Upper lobe of right lung (tissue), 1 donor: ENCODE measurements at regions not wholly inside any gene's neighbourhood (a gene's known extent, or its start where the extent isn't known, plus 50 kb on each side); places are given as distances from the start of the nearest gene placed in this dataset.

ENCODE experiments used
- ATAC-seq: fragments of 200-7000 bp; cut with Tn5 transposase; one replicate; pipeline ENCODE4 v1.9.1; 2020; ENCODE audit warnings: mild to moderate bottlenecking, moderate library complexity
- DNase-seq: peaks from one replicate; pipeline ENCODE4 v3.0.0-alpha.2; 2020
- H3K27ac ChIP-seq: fragments of 200-600 bp; one replicate; pipeline ENCODE4 v1.8.0; 2022
- H3K27me3 ChIP-seq: fragments of 200-600 bp; one replicate; pipeline ENCODE4 v1.8.0; 2022; ENCODE audit warnings: mild to moderate bottlenecking
- H3K36me3 ChIP-seq: fragments of 200-600 bp; one replicate; pipeline ENCODE4 v1.8.0; 2022
- H3K4me1 ChIP-seq: fragments of 200-600 bp; one replicate; pipeline ENCODE4 v1.8.0; 2022
- H3K4me3 ChIP-seq: fragments of 200-600 bp; one replicate; pipeline ENCODE4 v1.8.0; 2022; ENCODE audit warnings: mild to moderate bottlenecking
- H3K9me3 ChIP-seq: fragments of 200-600 bp; one replicate; pipeline ENCODE4 v1.8.0; 2022
- intact Hi-C: fragments of 100-400 bp; cut with DNase I; formaldehyde crosslinking; loops from one replicate; pipeline ENCODE4 v1.11.0; 2022
- TF ChIP-seq, protein P1 (sequence below): fragments of 200-600 bp; IDR thresholded peaks from one replicate; pipeline ENCODE4 v1.8.0; 2022; ENCODE audit warnings: antibody characterized with exemption
- donor health status: DM: no; HTN: yes; CAD: no; lungs with severe emphysema.

DNA sequence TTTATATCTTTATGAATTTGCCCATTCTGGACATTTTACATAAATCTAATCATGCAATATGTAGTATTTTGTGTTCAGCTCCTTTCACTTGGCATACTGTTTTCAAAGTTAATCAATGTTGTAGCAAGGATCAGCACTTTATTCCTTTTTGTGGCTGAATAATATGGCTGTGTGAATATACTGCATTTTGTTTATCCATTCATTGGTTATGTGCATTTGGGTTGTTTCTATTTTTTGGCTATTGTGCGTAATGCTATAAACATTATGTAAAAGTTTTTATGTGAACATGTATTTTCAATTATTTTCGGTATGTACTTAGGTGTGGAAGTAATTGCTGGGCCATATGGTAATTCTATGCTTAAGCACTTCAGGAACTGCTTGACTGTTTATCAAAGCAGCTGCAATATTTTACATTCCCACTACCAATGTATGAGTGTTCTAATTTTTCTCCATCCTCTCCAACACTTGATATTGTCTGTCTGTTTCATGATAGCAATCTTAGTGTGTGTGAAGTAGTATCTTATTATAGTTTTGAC is 101.3 kb upstream of the P2RY1 start:
- Histone ChIP-seq H3K4me3 (no peak overlapping the region), H3K27me3 (no peaks in the 10 kb centered on the region), H3K27ac (no peak overlapping the region), H3K4me1 (peaks cover 6% of the 10 kb centered on the region), H3K9me3 (no peaks in the 10 kb centered on the region), H3K36me3 (no peaks in the 10 kb centered on the region)
- TF ChIP-seq, protein P1, sequence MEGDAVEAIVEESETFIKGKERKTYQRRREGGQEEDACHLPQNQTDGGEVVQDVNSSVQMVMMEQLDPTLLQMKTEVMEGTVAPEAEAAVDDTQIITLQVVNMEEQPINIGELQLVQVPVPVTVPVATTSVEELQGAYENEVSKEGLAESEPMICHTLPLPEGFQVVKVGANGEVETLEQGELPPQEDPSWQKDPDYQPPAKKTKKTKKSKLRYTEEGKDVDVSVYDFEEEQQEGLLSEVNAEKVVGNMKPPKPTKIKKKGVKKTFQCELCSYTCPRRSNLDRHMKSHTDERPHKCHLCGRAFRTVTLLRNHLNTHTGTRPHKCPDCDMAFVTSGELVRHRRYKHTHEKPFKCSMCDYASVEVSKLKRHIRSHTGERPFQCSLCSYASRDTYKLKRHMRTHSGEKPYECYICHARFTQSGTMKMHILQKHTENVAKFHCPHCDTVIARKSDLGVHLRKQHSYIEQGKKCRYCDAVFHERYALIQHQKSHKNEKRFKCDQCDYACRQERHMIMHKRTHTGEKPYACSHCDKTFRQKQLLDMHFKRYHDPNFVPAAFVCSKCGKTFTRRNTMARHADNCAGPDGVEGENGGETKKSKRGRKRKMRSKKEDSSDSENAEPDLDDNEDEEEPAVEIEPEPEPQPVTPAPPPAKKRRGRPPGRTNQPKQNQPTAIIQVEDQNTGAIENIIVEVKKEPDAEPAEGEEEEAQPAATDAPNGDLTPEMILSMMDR: no peak
- intact Hi-C loops: no loop called here
- ATAC-seq: no peak
- DNase-seq: no peak

- no peak for DNase-seq
Measured at GRCh38 chr3:152737021-152737908, 97.7 kb upstream of the P2RY1 start.

GRCh38 chr3:152738656-152739055 is 96.3 kb upstream of the P2RY1 start:
- Histone ChIP-seq H3K36me3 (no peaks in the 10 kb centered on the region), H3K4me1 (peaks cover 6% of the 10 kb centered on the region), H3K27me3 (no peaks in the 10 kb centered on the region), H3K4me3 (no peak overlapping the region), H3K9me3 (no peaks in the 10 kb centered on the region), H3K27ac (no peak overlapping the region)
- TF ChIP-seq, protein P1: no peak
- ATAC-seq (no peak), DNase-seq (no peak)
- intact Hi-C loops: no loop called here

More at GRCh38 chr3:152737021-152737908, 97.7 kb upstream of the P2RY1 start:
- TF ChIP-seq, protein P1: no peak
- no peak overlapping the region for H3K27ac ChIP-seq
- H3K36me3 ChIP-seq: no peaks in the 10 kb centered on the region
- H3K4me1 ChIP-seq: peaks cover 6% of the 10 kb centered on the region
- intact Hi-C loops: no loop called here
- H3K9me3 ChIP-seq: no peaks in the 10 kb centered on the region
- peak; percentile 60 for ATAC-seq
- H3K4me3 ChIP-seq: no peak overlapping the region
- no peaks in the 10 kb centered on the region for H3K27me3 ChIP-seq

- intact Hi-C loops: no loop called here
- ATAC-seq: no peak
Measured at GRCh38 chr3:152742368-152743347, 92.3 kb upstream of the P2RY1 start.

DNA sequence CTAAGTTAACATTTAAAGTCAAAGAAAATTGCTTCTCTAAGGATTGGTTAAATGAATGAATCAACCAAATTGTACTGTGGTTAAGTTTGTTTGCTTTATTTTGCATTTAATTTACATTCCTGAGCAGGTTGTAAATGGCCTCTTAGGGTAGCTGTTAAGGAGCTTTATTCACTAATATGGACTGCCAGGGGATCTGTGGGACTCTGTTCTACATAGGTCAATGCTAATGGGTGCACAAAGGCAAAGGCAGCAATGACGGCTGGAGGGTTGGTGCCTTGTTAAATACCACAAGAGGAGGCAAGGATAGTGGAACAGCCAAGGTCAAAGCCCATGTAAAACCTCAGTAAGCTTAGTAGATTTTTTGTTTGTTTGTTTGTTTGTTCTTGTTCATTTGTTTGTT is 89.3 kb upstream of the P2RY1 start:
- H3K4me1 ChIP-seq: no peaks in the 10 kb centered on the region
- intact Hi-C loops: no loop called here
- DNase-seq (no peak), ATAC-seq (no peak)
- no peaks in the 10 kb centered on the region for H3K27me3 ChIP-seq
- peaks cover 10% of the 10 kb centered on the region for H3K9me3 ChIP-seq
- H3K36me3 ChIP-seq: no peaks in the 10 kb centered on the region
- TF ChIP-seq, protein P1: no peak
- H3K4me3 ChIP-seq: no peak overlapping the region
- no peak overlapping the region for H3K27ac ChIP-seq

More at GRCh38 chr3:152742368-152743347, 92.3 kb upstream of the P2RY1 start:
- no peaks in the 10 kb centered on the region for H3K27me3 ChIP-seq
- no peaks in the 10 kb centered on the region for H3K9me3 ChIP-seq
- H3K36me3 ChIP-seq: no peaks in the 10 kb centered on the region
- no peak overlapping the region for H3K27ac ChIP-seq
- H3K4me1 ChIP-seq: peaks cover 6% of the 10 kb centered on the region
- no peak for DNase-seq
- H3K4me3 ChIP-seq: no peak overlapping the region
- TF ChIP-seq, protein P1: no peak
